ENCODE measurements at regions not wholly inside any gene's neighbourhood (a gene's known extent, or its start where the extent isn't known, plus 50 kb on each side); places are given as distances from the start of the nearest gene placed in this dataset.

GRCh38 chr1:219820551-219820950, 107.8 kb downstream of the SLC30A10 start:
- H2AFZ ChIP-seq (ENCODE audit: low read depth, low read length, poor library complexity, severe bottlenecking): no peak overlapping the region
- DNase-seq (ENCODE audit: low read depth, low spot score): no peak
- H3K9me2 ChIP-seq (ENCODE audit: insufficient read depth): no peaks in the 10 kb centered on the region
- POLR2A ChIA-PET: no interaction called here
- no peak overlapping the region for H3K4me3 ChIP-seq (replicated peaks in 1 of 2; ENCODE audit: low read depth in 1 of 2, low read length in 2 of 2)
- H3K36me3 ChIP-seq (ENCODE audit: control insufficient read depth in 1 of 2, insufficient read depth in 2 of 2, low read length in 2 of 2): no peaks in the 10 kb centered on the region
- H3K79me2 ChIP-seq (ENCODE audit: insufficient read depth, low read length): no peaks in the 10 kb centered on the region
- H3K27ac ChIP-seq (ENCODE audit: low read depth, low read length): no peak overlapping the region
- H4K20me1 ChIP-seq (ENCODE audit: insufficient read depth): no peaks in the 10 kb centered on the region
- intact Hi-C loops (cut with micrococcal nuclease): no loop called here
- CTCF ChIA-PET: no interaction called here
- no peak for ATAC-seq
- no peaks in the 10 kb centered on the region for H3K9me3 ChIP-seq (ENCODE audit: control insufficient read depth in 1 of 2, insufficient read depth in 1 of 2, low read depth in 1 of 2, low read length in 2 of 2)
- TF ChIP-seq SP1 (IDR thresholded peaks at IDR 0.05; ENCODE audit: low read depth) (no peak), POLR2AphosphoS5 (IDR thresholded peaks at IDR 0.05; ENCODE audit: low read depth, low read length) (no peak), ATF3 (IDR thresholded peaks at IDR 0.05) (no peak), SIN3A (IDR thresholded peaks at IDR 0.05; ENCODE audit: low read depth) (no peak), ZBTB33 (IDR thresholded peaks at IDR 0.05; ENCODE audit: extremely low read depth, insufficient replicate concordance, low read length) (no peak), POLR2A (IDR thresholded peaks at IDR 0.05; ENCODE audit: borderline replicate concordance, extremely low read depth, insufficient read depth, insufficient read length) (no peak)
- no TSS peak for BruUV-seq (replicated peaks)
- no peak overlapping the region for H3K9ac ChIP-seq (ENCODE audit: low read length)
- H3K4me1 ChIP-seq (ENCODE audit: control insufficient read depth in 1 of 2, insufficient read depth in 2 of 2, low read length in 2 of 2): no peaks in the 10 kb centered on the region
- H3K27me3 ChIP-seq (ENCODE audit: insufficient read depth, low read length): peaks cover 16% of the 10 kb centered on the region; the same call in 1 of the 2 replicates
- RAD21 ChIA-PET (ENCODE audit: low non-redundant PET in 1 of 2, low total read pairs in 2 of 2, uncharacterized antibody in 2 of 2, unreplicated experiment in 2 of 2): no interaction called here
- H3K4me2 ChIP-seq (ENCODE audit: low read length): no peak overlapping the region

GRCh38 chr1:219817914-219818313, 110.4 kb downstream of the SLC30A10 start:
- ATAC-seq (no peak), DNase-seq (ENCODE audit: low read depth, low spot score) (no peak)
- Histone ChIP-seq H3K4me2 (ENCODE audit: low read length) (no peak overlapping the region), H3K36me3 (ENCODE audit: control insufficient read depth in 1 of 2, insufficient read depth in 2 of 2, low read length in 2 of 2) (no peaks in the 10 kb centered on the region), H3K4me3 (replicated peaks in 1 of 2; ENCODE audit: low read depth in 1 of 2, low read length in 2 of 2) (no peak overlapping the region), H3K9me2 (ENCODE audit: insufficient read depth) (no peaks in the 10 kb centered on the region), H3K79me2 (ENCODE audit: insufficient read depth, low read length) (no peaks in the 10 kb centered on the region), H3K4me1 (ENCODE audit: control insufficient read depth in 1 of 2, insufficient read depth in 2 of 2, low read length in 2 of 2) (no peaks in the 10 kb centered on the region), H3K9me3 (ENCODE audit: control insufficient read depth in 1 of 2, insufficient read depth in 1 of 2, low read depth in 1 of 2, low read length in 2 of 2) (no peaks in the 10 kb centered on the region), H3K27ac (ENCODE audit: low read depth, low read length) (no peak overlapping the region), H2AFZ (ENCODE audit: low read depth, low read length, poor library complexity, severe bottlenecking) (no peak overlapping the region), H4K20me1 (ENCODE audit: insufficient read depth) (no peaks in the 10 kb centered on the region), H3K27me3 (ENCODE audit: insufficient read depth, low read length) (peaks cover 38% of the 10 kb centered on the region; the same call in 1 of the 2 replicates), H3K9ac (ENCODE audit: low read length) (no peak overlapping the region)
- no TSS peak for BruUV-seq (replicated peaks)
- CTCF ChIA-PET: no interaction called here
- RAD21 ChIA-PET (ENCODE audit: low non-redundant PET in 1 of 2, low total read pairs in 2 of 2, uncharacterized antibody in 2 of 2, unreplicated experiment in 2 of 2): no interaction called here
- POLR2A ChIA-PET: no interaction called here
- intact Hi-C loops (cut with micrococcal nuclease): loop anchor here (10.0 kb wide), 1 partner anchor 403 kb away; no protein-coding TSS in a partner anchor
- no peak for TF ChIP-seq JUND (IDR thresholded peaks at IDR 0.05)

All from HCT116 (cell line).